ENCODE measurements at regions not wholly inside any gene's neighbourhood (a gene's known extent, or its start where the extent isn't known, plus 50 kb on each side); places are given as distances from the start of the nearest gene placed in this dataset.

GRCh38 chr12:89117448-89118034, 234.8 kb downstream of the DUSP6 start:
- H3K14ac ChIP-seq (ENCODE audit: low read length in 2 of 2) = no peak overlapping the region
- no peaks in the 10 kb centered on the region for H3K27me3 ChIP-seq (ENCODE audit: control insufficient read depth in 1 of 2, insufficient read depth in 1 of 2, low read length in 2 of 2)
- no peak overlapping the region for H3K18ac ChIP-seq (ENCODE audit: low read depth in 1 of 2, low read length in 2 of 2)
- peaks cover 2% of the 10 kb centered on the region for H3K4me1 ChIP-seq (ENCODE audit: control insufficient read depth, insufficient read depth, low read depth, low read length)
- H3K4ac ChIP-seq (ENCODE audit: low read depth in 1 of 2, low read length in 2 of 2) = no peak overlapping the region
- H2BK120ac ChIP-seq (ENCODE audit: low read depth, low read length) = no peak overlapping the region
- H4K8ac ChIP-seq (ENCODE audit: low read length) = no peak overlapping the region
- DNase-seq = no peak
- H3K4me3 ChIP-seq (ENCODE audit: insufficient read depth in 1 of 2, low read depth in 1 of 2, low read length in 2 of 2) = no peak overlapping the region
- no peak overlapping the region for H4K91ac ChIP-seq (ENCODE audit: low read length)
- H2BK15ac ChIP-seq (ENCODE audit: low read depth, poor library complexity, severe bottlenecking) = no peak overlapping the region
- H3K36me3 ChIP-seq (ENCODE audit: control insufficient read depth in 1 of 2, insufficient read depth in 2 of 2, low read depth in 1 of 2, low read length in 2 of 2) = no peaks in the 10 kb centered on the region
- H2AFZ ChIP-seq (ENCODE audit: low read depth, low read length) = peak overlapping the region; percentile 42
- H2BK5ac ChIP-seq (ENCODE audit: low read depth, low read length, poor library complexity, severe bottlenecking) = no peak overlapping the region
- no peak overlapping the region for H3K23ac ChIP-seq (ENCODE audit: low read length in 2 of 2)
- H3K4me2 ChIP-seq (ENCODE audit: low read length, poor library complexity, severe bottlenecking) = no peak overlapping the region
- WGBS = 64% methylated on average over 2 of the region's 2 CpGs
- H3K27ac ChIP-seq (ENCODE audit: low read length, poor library complexity, severe bottlenecking) = no peak overlapping the region
- H3K79me1 ChIP-seq (replicated peaks; ENCODE audit: low read length, poor library complexity, severe bottlenecking) = no peaks in the 10 kb centered on the region
- no peak overlapping the region for H2AK5ac ChIP-seq (ENCODE audit: low read length, severe bottlenecking)
- no peak overlapping the region for H3K9ac ChIP-seq (ENCODE audit: low read length)
- no peaks in the 10 kb centered on the region for H3K9me3 ChIP-seq (ENCODE audit: control insufficient read depth, low read length)
- H2BK12ac ChIP-seq (ENCODE audit: low read length in 2 of 2) = no peak overlapping the region

DNA sequence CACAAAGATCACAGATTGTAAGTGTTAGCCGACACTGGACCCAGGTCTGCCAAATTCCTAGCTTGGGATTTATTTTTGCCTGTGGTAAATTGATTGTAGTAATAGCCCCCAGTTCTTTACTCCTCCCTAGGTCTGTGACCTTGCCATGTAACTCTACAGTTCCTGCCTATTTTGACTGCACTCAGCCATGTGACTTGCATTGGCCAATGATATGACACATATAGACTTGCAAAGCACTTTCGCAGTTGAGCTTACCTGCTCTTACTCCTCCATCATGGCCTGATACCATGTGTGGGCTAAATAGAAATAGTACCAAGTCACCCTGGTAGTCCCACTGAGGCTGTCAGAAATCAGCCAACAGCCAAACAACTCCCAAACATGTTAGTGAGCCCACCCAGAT, 240.3 kb downstream of the DUSP6 start:
- no peak overlapping the region for H3K18ac ChIP-seq (ENCODE audit: low read depth in 1 of 2, low read length in 2 of 2)

DNA sequence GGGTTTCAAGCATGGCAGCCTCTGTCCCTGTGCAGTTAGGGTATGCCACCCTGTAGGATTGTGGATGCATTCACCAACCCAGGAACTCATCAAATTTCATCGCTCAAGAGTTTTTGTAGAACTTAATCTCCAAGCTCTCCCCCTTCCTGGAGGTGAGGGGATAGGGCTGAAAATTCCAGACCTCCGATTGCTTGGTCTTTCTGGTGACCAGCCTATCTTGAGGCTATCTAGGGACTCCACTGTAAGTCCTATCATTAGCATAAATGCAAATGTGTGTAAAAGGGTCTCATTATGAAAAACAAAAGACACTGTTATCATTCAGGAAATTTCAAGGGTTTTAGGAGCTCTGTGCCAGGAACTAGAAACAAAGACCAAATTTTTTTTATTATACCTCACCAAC, 244.0 kb downstream of the DUSP6 start:
- WGBS = no CpG with 5 or more reads among the region's 2 CpGs
- H3K36me3 ChIP-seq (ENCODE audit: control insufficient read depth in 1 of 2, insufficient read depth in 2 of 2, low read depth in 1 of 2, low read length in 2 of 2) = no peaks in the 10 kb centered on the region
- no peak overlapping the region for H4K91ac ChIP-seq (ENCODE audit: low read length)
- H3K4me1 ChIP-seq (ENCODE audit: control insufficient read depth, insufficient read depth, low read depth, low read length) = no peaks in the 10 kb centered on the region
- H3K4me3 ChIP-seq (ENCODE audit: insufficient read depth in 1 of 2, low read depth in 1 of 2, low read length in 2 of 2) = no peak overlapping the region
- H2BK5ac ChIP-seq (ENCODE audit: low read depth, low read length, poor library complexity, severe bottlenecking) = no peak overlapping the region
- H3K23ac ChIP-seq (ENCODE audit: low read length in 2 of 2) = no peak overlapping the region
- H2AK5ac ChIP-seq (ENCODE audit: low read length, severe bottlenecking) = no peak overlapping the region
- no peaks in the 10 kb centered on the region for H3K79me1 ChIP-seq (replicated peaks; ENCODE audit: low read length, poor library complexity, severe bottlenecking)
- no peak overlapping the region for H4K8ac ChIP-seq (ENCODE audit: low read length)
- no peak overlapping the region for H3K18ac ChIP-seq (ENCODE audit: low read depth in 1 of 2, low read length in 2 of 2)
- H3K27ac ChIP-seq (ENCODE audit: low read length, poor library complexity, severe bottlenecking) = no peak overlapping the region
- no peaks in the 10 kb centered on the region for H3K9me3 ChIP-seq (ENCODE audit: control insufficient read depth, low read length)
- no peak overlapping the region for H3K14ac ChIP-seq (ENCODE audit: low read length in 2 of 2)
- no peak overlapping the region for H3K4me2 ChIP-seq (ENCODE audit: low read length, poor library complexity, severe bottlenecking)
- no peak for DNase-seq
- H3K9ac ChIP-seq (ENCODE audit: low read length) = no peak overlapping the region
- H3K27me3 ChIP-seq (ENCODE audit: control insufficient read depth in 1 of 2, insufficient read depth in 1 of 2, low read length in 2 of 2) = no peaks in the 10 kb centered on the region
- no peak overlapping the region for H2BK15ac ChIP-seq (ENCODE audit: low read depth, poor library complexity, severe bottlenecking)
- no peak overlapping the region for H2AFZ ChIP-seq (ENCODE audit: low read depth, low read length)
- no peak overlapping the region for H2BK120ac ChIP-seq (ENCODE audit: low read depth, low read length)
- H2BK12ac ChIP-seq (ENCODE audit: low read length in 2 of 2) = no peak overlapping the region
- H3K4ac ChIP-seq (ENCODE audit: low read depth in 1 of 2, low read length in 2 of 2) = no peak overlapping the region

More for the DNA sequence above, 240.3 kb downstream of the DUSP6 start:
- no peaks in the 10 kb centered on the region for H3K27me3 ChIP-seq (ENCODE audit: control insufficient read depth in 1 of 2, insufficient read depth in 1 of 2, low read length in 2 of 2)
- H3K79me1 ChIP-seq (replicated peaks; ENCODE audit: low read length, poor library complexity, severe bottlenecking) = no peaks in the 10 kb centered on the region
- no peak for DNase-seq
- H2BK120ac ChIP-seq (ENCODE audit: low read depth, low read length) = no peak overlapping the region
- no peak overlapping the region for H3K4ac ChIP-seq (ENCODE audit: low read depth in 1 of 2, low read length in 2 of 2)
- 95% methylated on average over 2 of the region's 2 CpGs for WGBS
- no peak overlapping the region for H3K23ac ChIP-seq (ENCODE audit: low read length in 2 of 2)
- no peak overlapping the region for H2BK12ac ChIP-seq (ENCODE audit: low read length in 2 of 2)
- no peak overlapping the region for H4K8ac ChIP-seq (ENCODE audit: low read length)
- no peak overlapping the region for H2BK15ac ChIP-seq (ENCODE audit: low read depth, poor library complexity, severe bottlenecking)
- no peak overlapping the region for H2AFZ ChIP-seq (ENCODE audit: low read depth, low read length)
- no peaks in the 10 kb centered on the region for H3K36me3 ChIP-seq (ENCODE audit: control insufficient read depth in 1 of 2, insufficient read depth in 2 of 2, low read depth in 1 of 2, low read length in 2 of 2)
- no peaks in the 10 kb centered on the region for H3K4me1 ChIP-seq (ENCODE audit: control insufficient read depth, insufficient read depth, low read depth, low read length)
- no peaks in the 10 kb centered on the region for H3K9me3 ChIP-seq (ENCODE audit: control insufficient read depth, low read length)
- H3K14ac ChIP-seq (ENCODE audit: low read length in 2 of 2) = no peak overlapping the region
- H3K9ac ChIP-seq (ENCODE audit: low read length) = no peak overlapping the region
- no peak overlapping the region for H2AK5ac ChIP-seq (ENCODE audit: low read length, severe bottlenecking)
- H2BK5ac ChIP-seq (ENCODE audit: low read depth, low read length, poor library complexity, severe bottlenecking) = no peak overlapping the region
- H4K91ac ChIP-seq (ENCODE audit: low read length) = no peak overlapping the region
- H3K4me2 ChIP-seq (ENCODE audit: low read length, poor library complexity, severe bottlenecking) = no peak overlapping the region
- no peak overlapping the region for H3K27ac ChIP-seq (ENCODE audit: low read length, poor library complexity, severe bottlenecking)
- H3K4me3 ChIP-seq (ENCODE audit: insufficient read depth in 1 of 2, low read depth in 1 of 2, low read length in 2 of 2) = no peak overlapping the region

DNA sequence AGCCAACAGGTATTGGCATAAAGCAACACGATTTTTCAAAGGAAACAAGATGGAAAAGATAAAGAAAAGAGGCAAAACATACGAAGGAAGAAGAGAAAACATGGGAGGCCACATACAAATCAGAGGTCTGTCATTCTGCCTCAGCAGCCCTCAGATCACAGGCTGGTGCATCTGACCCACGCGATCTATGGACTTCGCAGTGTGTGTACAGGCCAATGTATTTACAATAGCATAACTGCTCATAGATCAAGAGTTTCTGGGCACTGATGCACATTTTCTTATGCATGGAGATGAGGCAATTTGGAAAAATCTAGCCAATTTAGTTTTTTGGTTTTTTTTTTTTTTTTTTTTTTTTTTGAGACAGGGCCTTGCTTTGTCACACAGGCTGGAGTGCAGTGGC, 245.4 kb downstream of the DUSP6 start:
- 94% methylated on average over 5 of the region's 5 CpGs for WGBS
- Histone ChIP-seq H3K4ac (ENCODE audit: low read depth in 1 of 2, low read length in 2 of 2) (no peak overlapping the region), H2BK15ac (ENCODE audit: low read depth, poor library complexity, severe bottlenecking) (no peak overlapping the region), H3K14ac (ENCODE audit: low read length in 2 of 2) (no peak overlapping the region), H2BK12ac (ENCODE audit: low read length in 2 of 2) (no peak overlapping the region), H4K8ac (ENCODE audit: low read length) (no peak overlapping the region), H3K4me2 (ENCODE audit: low read length, poor library complexity, severe bottlenecking) (no peak overlapping the region), H2AK5ac (ENCODE audit: low read length, severe bottlenecking) (no peak overlapping the region), H2BK5ac (ENCODE audit: low read depth, low read length, poor library complexity, severe bottlenecking) (no peak overlapping the region), H3K9me3 (ENCODE audit: control insufficient read depth, low read length) (no peaks in the 10 kb centered on the region), H3K27ac (ENCODE audit: low read length, poor library complexity, severe bottlenecking) (no peak overlapping the region), H3K18ac (ENCODE audit: low read depth in 1 of 2, low read length in 2 of 2) (no peak overlapping the region), H3K23ac (ENCODE audit: low read length in 2 of 2) (no peak overlapping the region), H2BK120ac (ENCODE audit: low read depth, low read length) (no peak overlapping the region), H2AFZ (ENCODE audit: low read depth, low read length) (no peak overlapping the region), H3K9ac (ENCODE audit: low read length) (no peak overlapping the region), H4K91ac (ENCODE audit: low read length) (no peak overlapping the region), H3K4me1 (ENCODE audit: control insufficient read depth, insufficient read depth, low read depth, low read length) (no peaks in the 10 kb centered on the region), H3K27me3 (ENCODE audit: control insufficient read depth in 1 of 2, insufficient read depth in 1 of 2, low read length in 2 of 2) (no peaks in the 10 kb centered on the region), H3K4me3 (ENCODE audit: insufficient read depth in 1 of 2, low read depth in 1 of 2, low read length in 2 of 2) (no peak overlapping the region), H3K36me3 (ENCODE audit: control insufficient read depth in 1 of 2, insufficient read depth in 2 of 2, low read depth in 1 of 2, low read length in 2 of 2) (no peaks in the 10 kb centered on the region), H3K79me1 (replicated peaks; ENCODE audit: low read length, poor library complexity, severe bottlenecking) (no peaks in the 10 kb centered on the region)
- no peak for DNase-seq
